DND-41 (cell line): ENCODE measurements at regions not wholly inside any gene's neighbourhood (a gene's known extent, or its start where the extent isn't known, plus 50 kb on each side); places are given as distances from the start of the nearest gene placed in this dataset.

Experiments used
- ATAC-seq: fragments of 200-7000 bp; cut with Tn5 transposase; 3 replicates; pipeline ENCODE4 v1.9.1; 2021; ENCODE audit warnings: low read depth; ENCODE audit not compliant: insufficient read depth
- DNase-seq: peaks from one replicate; pipeline ENCODE4 v3.0.0-alpha.2; 2020
- H2AFZ ChIP-seq: 2 replicates; pipeline ENCODE4 v1.6.0; 2012; ENCODE audit warnings: low read depth, low read length
- H3K27ac ChIP-seq: 2 replicates; pipeline ENCODE4 v1.5.1; 2012; ENCODE audit warnings: low read length, inconsistent platforms
- H3K27me3 ChIP-seq: fragments of 200-600 bp; sonication (generic); 2 replicates; pipeline ENCODE4 v1.6.0; 2012; ENCODE audit warnings: low read length, mild to moderate bottlenecking, inconsistent platforms; ENCODE audit not compliant: insufficient read depth, poor library complexity
- H3K36me3 ChIP-seq: 2 replicates; pipeline ENCODE4 v1.5.1; 2012; ENCODE audit warnings: low read length, inconsistent platforms; ENCODE audit not compliant: insufficient read depth
- H3K4me1 ChIP-seq: 2 replicates; pipeline ENCODE4 v1.5.1; 2012; ENCODE audit warnings: mild to moderate bottlenecking, low read length; ENCODE audit not compliant: insufficient read depth
- H3K4me2 ChIP-seq: 2 replicates; pipeline ENCODE4 v1.6.0; 2012; ENCODE audit warnings: mild to moderate bottlenecking, moderate library complexity, low read length, inconsistent platforms; ENCODE audit not compliant: insufficient read depth
- H3K4me3 ChIP-seq, 2 experiments: fragments of 200-600 bp in 1 of 2; shearing (Covaris generic) in 1 of 2; 2 replicates each; pipeline ENCODE4 v1.5.1; 2012 to 2016; ENCODE audit warnings: inconsistent platforms in 2 of 2, low read length in 2 of 2, mild to moderate bottlenecking in 2 of 2, low read depth in 1 of 2, moderate library complexity in 1 of 2
- H3K79me2 ChIP-seq: 2 replicates; pipeline ENCODE4 v1.6.0; 2012; ENCODE audit warnings: low read length, inconsistent platforms; ENCODE audit not compliant: insufficient read depth
- H3K9ac ChIP-seq: 2 replicates; pipeline ENCODE4 v1.6.0; 2012; ENCODE audit warnings: low read depth, mild to moderate bottlenecking, inconsistent platforms, low read length, moderate library complexity
- H3K9me3 ChIP-seq: 2 replicates; pipeline ENCODE4 v1.5.1; 2012; ENCODE audit warnings: low read length, moderate library complexity, mild to moderate bottlenecking, inconsistent platforms; ENCODE audit not compliant: insufficient read depth, severe bottlenecking
- H4K20me1 ChIP-seq: 2 replicates; pipeline ENCODE4 v1.6.0; 2012; ENCODE audit warnings: low read length; ENCODE audit not compliant: insufficient read depth
- EZH2 ChIP-seq: IDR thresholded peaks from 3 replicates; pipeline ENCODE4 v1.6.1; 2012; ENCODE audit warnings: borderline replicate concordance, low read depth, mild to moderate bottlenecking, moderate library complexity, low read length, inconsistent platforms; ENCODE audit not compliant: severe bottlenecking
- TF ChIP-seq, protein P1 (sequence below): IDR thresholded peaks from 2 replicates; pipeline ENCODE4 v1.5.1; 2012; ENCODE audit warnings: borderline replicate concordance, low read length, moderate library complexity, mild to moderate bottlenecking; ENCODE audit not compliant: poor library complexity, severe bottlenecking; ENCODE audit errors: extremely low read depth

DNA sequence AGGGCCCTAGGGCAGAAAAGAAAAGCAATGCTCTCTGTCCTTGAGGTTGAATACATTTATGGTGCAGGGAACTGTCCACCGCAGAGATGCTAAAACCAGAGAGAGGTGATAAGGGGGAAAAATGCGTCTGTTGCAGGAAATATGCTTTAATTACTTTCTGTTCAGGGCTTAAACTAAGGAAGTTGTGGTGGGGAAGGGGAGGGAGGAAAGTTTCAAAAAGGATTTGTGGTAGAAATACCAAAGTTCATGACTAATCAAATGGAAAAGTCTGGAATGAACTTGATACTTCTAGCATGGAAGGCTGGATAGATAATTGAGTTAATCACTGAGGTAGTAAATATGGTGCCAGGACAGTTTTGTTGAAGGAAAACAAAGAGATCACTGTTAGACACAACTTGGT lies 99.0 kb downstream of the ASB9 start:
- Histone ChIP-seq H3K79me2 (no peaks in the 10 kb centered on the region), H3K27me3 (no peaks in the 10 kb centered on the region), H3K4me2 (no peak overlapping the region), H3K9ac (no peak overlapping the region), H4K20me1 (no peaks in the 10 kb centered on the region), H2AFZ (no peak overlapping the region), H3K27ac (no peak overlapping the region), H3K4me1 (no peaks in the 10 kb centered on the region), H3K9me3 (no peaks in the 10 kb centered on the region), H3K4me3 (no peak overlapping the region), H3K36me3 (no peaks in the 10 kb centered on the region)
- no peak; the same call in 2 of the 3 replicates for ATAC-seq
- TF ChIP-seq EZH2, result no peak
- TF ChIP-seq, protein P1, sequence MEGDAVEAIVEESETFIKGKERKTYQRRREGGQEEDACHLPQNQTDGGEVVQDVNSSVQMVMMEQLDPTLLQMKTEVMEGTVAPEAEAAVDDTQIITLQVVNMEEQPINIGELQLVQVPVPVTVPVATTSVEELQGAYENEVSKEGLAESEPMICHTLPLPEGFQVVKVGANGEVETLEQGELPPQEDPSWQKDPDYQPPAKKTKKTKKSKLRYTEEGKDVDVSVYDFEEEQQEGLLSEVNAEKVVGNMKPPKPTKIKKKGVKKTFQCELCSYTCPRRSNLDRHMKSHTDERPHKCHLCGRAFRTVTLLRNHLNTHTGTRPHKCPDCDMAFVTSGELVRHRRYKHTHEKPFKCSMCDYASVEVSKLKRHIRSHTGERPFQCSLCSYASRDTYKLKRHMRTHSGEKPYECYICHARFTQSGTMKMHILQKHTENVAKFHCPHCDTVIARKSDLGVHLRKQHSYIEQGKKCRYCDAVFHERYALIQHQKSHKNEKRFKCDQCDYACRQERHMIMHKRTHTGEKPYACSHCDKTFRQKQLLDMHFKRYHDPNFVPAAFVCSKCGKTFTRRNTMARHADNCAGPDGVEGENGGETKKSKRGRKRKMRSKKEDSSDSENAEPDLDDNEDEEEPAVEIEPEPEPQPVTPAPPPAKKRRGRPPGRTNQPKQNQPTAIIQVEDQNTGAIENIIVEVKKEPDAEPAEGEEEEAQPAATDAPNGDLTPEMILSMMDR, result no peak
- no peak for DNase-seq

DNA sequence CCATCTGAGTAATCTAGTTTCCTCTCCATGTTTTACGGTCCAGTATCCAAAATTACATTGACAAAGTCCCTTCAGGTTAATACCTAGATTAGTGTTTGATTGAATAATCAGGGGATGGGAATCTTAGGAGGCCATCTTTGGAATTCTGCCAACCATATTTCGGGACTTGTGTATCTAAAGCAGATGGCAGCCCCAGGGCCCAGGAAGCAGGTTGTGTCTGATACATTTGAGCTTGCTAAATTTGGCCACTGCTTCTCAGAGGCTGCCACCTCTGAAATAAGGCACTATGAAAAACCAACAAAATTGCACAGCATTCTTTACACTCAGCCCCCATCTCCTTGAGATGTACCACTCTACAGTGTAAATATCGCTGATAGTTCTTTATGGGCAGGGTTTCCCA lies 102.1 kb downstream of the ASB9 start:
- Histone ChIP-seq H3K9ac (no peak overlapping the region), H3K27me3 (no peaks in the 10 kb centered on the region), H3K36me3 (no peaks in the 10 kb centered on the region), H3K4me1 (no peaks in the 10 kb centered on the region), H4K20me1 (no peaks in the 10 kb centered on the region), H2AFZ (no peak overlapping the region), H3K4me3 (no peak overlapping the region), H3K9me3 (no peaks in the 10 kb centered on the region), H3K4me2 (no peak overlapping the region), H3K27ac (no peak overlapping the region), H3K79me2 (no peaks in the 10 kb centered on the region)
- DNase-seq, result no peak
- no peak for ATAC-seq
- TF ChIP-seq, protein P1, result no peak
- TF ChIP-seq EZH2, result no peak

DNA sequence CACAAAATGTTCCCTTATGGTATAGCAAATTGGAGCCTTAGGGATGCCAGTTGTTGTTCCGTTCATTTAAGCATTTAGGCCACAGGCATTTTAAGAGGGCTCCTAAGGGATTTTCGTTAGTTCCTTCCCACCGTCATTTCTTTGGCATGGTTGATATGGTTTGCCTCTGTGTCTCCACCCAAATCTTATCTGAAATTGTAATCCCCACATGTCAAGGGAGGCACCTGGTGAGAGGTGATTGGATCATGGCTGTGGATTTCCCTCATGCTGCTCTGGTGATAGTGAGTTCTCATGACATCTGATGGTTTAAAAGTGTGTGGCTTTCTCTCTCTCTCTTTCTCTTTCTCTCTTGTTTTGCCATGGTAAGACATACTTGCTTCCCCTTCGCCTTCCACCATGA lies 104.1 kb downstream of the ASB9 start:
- no peak for ATAC-seq
- Histone ChIP-seq H3K27me3 (no peaks in the 10 kb centered on the region), H3K4me2 (no peak overlapping the region), H3K9ac (no peak overlapping the region), H3K4me3 (no peak overlapping the region), H3K79me2 (no peaks in the 10 kb centered on the region), H2AFZ (no peak overlapping the region), H3K27ac (no peak overlapping the region), H4K20me1 (no peaks in the 10 kb centered on the region), H3K9me3 (no peaks in the 10 kb centered on the region), H3K4me1 (no peaks in the 10 kb centered on the region), H3K36me3 (no peaks in the 10 kb centered on the region)
- TF ChIP-seq, protein P1, result no peak
- TF ChIP-seq EZH2, result no peak
- no peak for DNase-seq

DNA sequence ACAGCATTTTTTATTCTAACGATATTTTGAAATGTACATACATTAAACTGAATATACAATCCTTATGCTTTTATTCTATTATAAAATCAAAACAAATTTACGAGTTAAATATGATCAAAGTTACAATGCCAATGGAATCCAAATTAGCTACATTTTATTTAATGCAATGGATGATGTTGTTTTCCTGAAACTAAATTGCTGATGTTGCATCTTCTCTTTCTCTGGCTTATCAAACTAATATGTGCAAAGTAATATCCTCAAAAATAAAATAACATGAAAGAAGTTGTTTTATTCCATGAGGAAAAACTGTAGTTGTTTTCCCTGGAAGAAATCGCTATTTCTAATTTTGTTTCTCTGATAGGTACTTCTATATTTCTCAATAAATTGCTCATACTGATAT lies 106.8 kb downstream of the ASB9 start:
- Histone ChIP-seq H3K4me1 (peaks cover 13% of the 10 kb centered on the region), H3K36me3 (no peaks in the 10 kb centered on the region), H2AFZ (no peak overlapping the region), H3K4me2 (no peak overlapping the region), H3K27ac (no peak overlapping the region), H3K9me3 (no peaks in the 10 kb centered on the region), H3K9ac (no peak overlapping the region), H4K20me1 (no peaks in the 10 kb centered on the region), H3K27me3 (no peaks in the 10 kb centered on the region), H3K79me2 (no peaks in the 10 kb centered on the region), H3K4me3 (no peak overlapping the region)
- TF ChIP-seq EZH2, result no peak
- TF ChIP-seq, protein P1, result no peak
- ATAC-seq, result no peak
- DNase-seq, result no peak
